ENCODE measurements at regions not wholly inside any gene's neighbourhood (a gene's known extent, or its start where the extent isn't known, plus 50 kb on each side); places are given as distances from the start of the nearest gene placed in this dataset.

DNA sequence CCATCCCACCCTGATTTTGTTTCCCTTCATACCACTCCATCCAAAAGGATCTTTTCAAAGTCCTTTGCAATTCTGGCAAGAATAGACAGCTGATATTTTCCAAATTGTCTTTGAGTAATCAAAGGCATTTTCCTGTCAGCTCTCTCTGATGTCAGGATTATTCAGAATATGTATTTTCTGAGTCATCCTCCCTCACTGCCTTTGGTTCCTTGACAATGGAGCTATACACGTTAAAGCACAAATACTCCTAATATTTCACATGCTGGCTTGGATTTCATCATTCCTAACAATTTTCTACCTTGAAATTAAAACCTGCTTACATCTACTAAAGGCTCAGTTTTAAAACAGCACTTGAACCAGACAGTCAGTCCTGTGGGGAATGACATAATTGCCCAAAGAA is 379.4 kb downstream of the GADD45G start:
- H3K4me3 ChIP-seq = no peak overlapping the region
- H3K9me3 ChIP-seq = no peaks in the 10 kb centered on the region
- intact Hi-C loops (cut with DNase I) = no loop called here
- no peak overlapping the region for H3K27ac ChIP-seq
- TF ChIP-seq, protein P1, sequence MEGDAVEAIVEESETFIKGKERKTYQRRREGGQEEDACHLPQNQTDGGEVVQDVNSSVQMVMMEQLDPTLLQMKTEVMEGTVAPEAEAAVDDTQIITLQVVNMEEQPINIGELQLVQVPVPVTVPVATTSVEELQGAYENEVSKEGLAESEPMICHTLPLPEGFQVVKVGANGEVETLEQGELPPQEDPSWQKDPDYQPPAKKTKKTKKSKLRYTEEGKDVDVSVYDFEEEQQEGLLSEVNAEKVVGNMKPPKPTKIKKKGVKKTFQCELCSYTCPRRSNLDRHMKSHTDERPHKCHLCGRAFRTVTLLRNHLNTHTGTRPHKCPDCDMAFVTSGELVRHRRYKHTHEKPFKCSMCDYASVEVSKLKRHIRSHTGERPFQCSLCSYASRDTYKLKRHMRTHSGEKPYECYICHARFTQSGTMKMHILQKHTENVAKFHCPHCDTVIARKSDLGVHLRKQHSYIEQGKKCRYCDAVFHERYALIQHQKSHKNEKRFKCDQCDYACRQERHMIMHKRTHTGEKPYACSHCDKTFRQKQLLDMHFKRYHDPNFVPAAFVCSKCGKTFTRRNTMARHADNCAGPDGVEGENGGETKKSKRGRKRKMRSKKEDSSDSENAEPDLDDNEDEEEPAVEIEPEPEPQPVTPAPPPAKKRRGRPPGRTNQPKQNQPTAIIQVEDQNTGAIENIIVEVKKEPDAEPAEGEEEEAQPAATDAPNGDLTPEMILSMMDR (IDR thresholded peaks at IDR 0.05) = no peak
- no peaks in the 10 kb centered on the region for H3K4me1 ChIP-seq
- H3K9ac ChIP-seq (ENCODE audit: low read depth in 2 of 2, low read length in 2 of 2) = no peak overlapping the region
- H3K36me3 ChIP-seq = no peaks in the 10 kb centered on the region
- DNase-seq = no peak
- H3K27me3 ChIP-seq = no peaks in the 10 kb centered on the region

DNA sequence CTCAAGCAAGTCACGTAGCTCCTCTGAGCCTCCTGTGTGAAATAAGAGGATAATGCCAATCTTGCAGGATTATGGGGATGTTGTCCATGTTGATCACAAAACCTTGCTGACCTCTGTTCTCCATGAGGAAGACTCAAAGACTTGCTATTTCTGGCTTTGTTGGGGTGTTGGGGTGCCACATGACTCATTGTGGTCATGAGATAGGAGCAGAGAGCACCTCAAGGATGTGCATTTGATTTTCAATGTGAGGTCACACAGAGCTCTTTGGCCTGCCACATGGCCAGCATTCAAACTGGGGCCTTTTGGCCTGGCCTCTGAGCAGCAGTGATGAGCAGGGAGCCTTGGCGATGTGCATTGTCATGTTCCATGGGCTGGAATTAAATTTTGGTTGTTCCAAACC is 380.3 kb downstream of the GADD45G start:
- no peak overlapping the region for H3K9ac ChIP-seq (ENCODE audit: low read depth in 2 of 2, low read length in 2 of 2)
- TF ChIP-seq, protein P1 (IDR thresholded peaks at IDR 0.05) = no peak
- intact Hi-C loops (cut with DNase I) = no loop called here
- no peak overlapping the region for H3K27ac ChIP-seq
- H3K9me3 ChIP-seq = no peaks in the 10 kb centered on the region
- no peaks in the 10 kb centered on the region for H3K36me3 ChIP-seq
- no peaks in the 10 kb centered on the region for H3K27me3 ChIP-seq
- no peak for DNase-seq
- no peak overlapping the region for H3K4me3 ChIP-seq
- no peaks in the 10 kb centered on the region for H3K4me1 ChIP-seq

- Histone ChIP-seq H3K27ac (no peak overlapping the region), H3K4me3 (no peak overlapping the region), H3K27me3 (no peaks in the 10 kb centered on the region), H3K4me1 (no peaks in the 10 kb centered on the region), H3K36me3 (no peaks in the 10 kb centered on the region), H3K9me3 (no peaks in the 10 kb centered on the region), H3K9ac (ENCODE audit: low read depth in 2 of 2, low read length in 2 of 2) (no peak overlapping the region)
- intact Hi-C loops (cut with DNase I) = no loop called here
- DNase-seq = no peak
- TF ChIP-seq, protein P1 (IDR thresholded peaks at IDR 0.05) = no peak
Measured at GRCh38 chr9:89986190-89986589, 381.4 kb downstream of the GADD45G start.

DNA sequence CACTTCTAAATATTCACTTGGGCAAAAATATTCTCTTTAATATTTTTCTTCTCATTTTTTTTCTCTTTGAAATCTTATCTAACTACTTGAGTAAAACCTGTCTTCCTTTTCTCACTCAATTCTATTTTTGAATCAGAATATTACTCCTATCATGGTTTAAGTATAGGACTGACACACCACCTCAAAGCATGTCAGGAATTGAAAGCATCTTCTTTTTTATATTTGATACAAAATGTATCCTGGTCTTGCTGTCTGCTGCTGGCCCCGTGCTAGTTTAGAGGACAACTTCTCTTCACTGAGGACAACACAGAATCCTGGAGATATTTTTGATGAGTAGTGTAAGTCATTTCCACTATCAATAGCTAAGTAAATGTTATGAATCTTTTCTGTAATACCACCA is 383.6 kb downstream of the GADD45G start:
- Histone ChIP-seq H3K9ac (ENCODE audit: low read depth in 2 of 2, low read length in 2 of 2) (no peak overlapping the region), H3K36me3 (no peaks in the 10 kb centered on the region), H3K27me3 (no peaks in the 10 kb centered on the region), H3K4me1 (peaks cover 2% of the 10 kb centered on the region), H3K27ac (no peak overlapping the region), H3K4me3 (no peak overlapping the region), H3K9me3 (no peaks in the 10 kb centered on the region)
- DNase-seq = no peak
- TF ChIP-seq, protein P1 (IDR thresholded peaks at IDR 0.05) = no peak
- intact Hi-C loops (cut with DNase I) = no loop called here

- Histone ChIP-seq H3K4me3 (no peak overlapping the region), H3K9me3 (no peaks in the 10 kb centered on the region), H3K27me3 (no peaks in the 10 kb centered on the region), H3K9ac (ENCODE audit: low read depth in 2 of 2, low read length in 2 of 2) (no peak overlapping the region), H3K27ac (no peak overlapping the region), H3K36me3 (no peaks in the 10 kb centered on the region), H3K4me1 (peaks cover 14% of the 10 kb centered on the region)
- intact Hi-C loops (cut with DNase I) = no loop called here
- no peak for DNase-seq
- TF ChIP-seq, protein P1 (IDR thresholded peaks at IDR 0.05) = no peak
Measured at GRCh38 chr9:89991204-89991790, 386.5 kb downstream of the GADD45G start.

All from colonic mucosa (tissue), 4 donors.